ENCODE measurements at regions not wholly inside any gene's neighbourhood (a gene's known extent, or its start where the extent isn't known, plus 50 kb on each side); places are given as distances from the start of the nearest gene placed in this dataset.

DNA sequence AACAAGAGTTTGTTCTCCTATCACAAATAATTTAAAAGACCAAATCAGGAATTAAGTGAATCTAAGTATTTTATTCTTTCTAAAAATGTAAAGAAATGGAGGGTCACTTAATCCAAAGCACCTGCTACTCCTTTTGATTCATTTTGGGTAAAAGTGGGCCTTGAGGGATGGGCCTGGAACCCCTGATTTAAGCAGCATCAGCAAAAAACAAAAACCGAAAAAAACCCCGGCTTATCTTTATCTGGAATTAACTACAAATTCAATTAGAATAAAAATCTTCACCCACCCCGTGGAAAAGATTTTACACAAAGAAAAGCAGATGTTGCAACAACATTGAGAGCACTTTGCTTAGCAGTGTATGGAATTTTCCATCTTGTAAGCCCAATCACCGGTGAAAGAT lies 1018.2 kb downstream of the MCTP2 start:
- TF ChIP-seq, protein P1, sequence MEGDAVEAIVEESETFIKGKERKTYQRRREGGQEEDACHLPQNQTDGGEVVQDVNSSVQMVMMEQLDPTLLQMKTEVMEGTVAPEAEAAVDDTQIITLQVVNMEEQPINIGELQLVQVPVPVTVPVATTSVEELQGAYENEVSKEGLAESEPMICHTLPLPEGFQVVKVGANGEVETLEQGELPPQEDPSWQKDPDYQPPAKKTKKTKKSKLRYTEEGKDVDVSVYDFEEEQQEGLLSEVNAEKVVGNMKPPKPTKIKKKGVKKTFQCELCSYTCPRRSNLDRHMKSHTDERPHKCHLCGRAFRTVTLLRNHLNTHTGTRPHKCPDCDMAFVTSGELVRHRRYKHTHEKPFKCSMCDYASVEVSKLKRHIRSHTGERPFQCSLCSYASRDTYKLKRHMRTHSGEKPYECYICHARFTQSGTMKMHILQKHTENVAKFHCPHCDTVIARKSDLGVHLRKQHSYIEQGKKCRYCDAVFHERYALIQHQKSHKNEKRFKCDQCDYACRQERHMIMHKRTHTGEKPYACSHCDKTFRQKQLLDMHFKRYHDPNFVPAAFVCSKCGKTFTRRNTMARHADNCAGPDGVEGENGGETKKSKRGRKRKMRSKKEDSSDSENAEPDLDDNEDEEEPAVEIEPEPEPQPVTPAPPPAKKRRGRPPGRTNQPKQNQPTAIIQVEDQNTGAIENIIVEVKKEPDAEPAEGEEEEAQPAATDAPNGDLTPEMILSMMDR (IDR thresholded peaks at IDR 0.05; ENCODE audit: poor library complexity, severe bottlenecking) = no peak
- Histone ChIP-seq H3K4me1 (ENCODE audit: insufficient read depth, poor library complexity, severe bottlenecking) (peaks cover 21% of the 10 kb centered on the region), H3K27me3 (ENCODE audit: insufficient read depth, poor library complexity, severe bottlenecking) (no peaks in the 10 kb centered on the region), H3K27ac (ENCODE audit: poor library complexity, severe bottlenecking) (no peak overlapping the region), H3K4me3 (ENCODE audit: severe bottlenecking) (no peak overlapping the region), H3K9me3 (ENCODE audit: severe bottlenecking) (no peaks in the 10 kb centered on the region), H3K36me3 (ENCODE audit: low read depth) (no peaks in the 10 kb centered on the region)
- DNase-seq (ENCODE audit: low spot score) (no peak), ATAC-seq (ENCODE audit: low read depth) (no peak)

DNA sequence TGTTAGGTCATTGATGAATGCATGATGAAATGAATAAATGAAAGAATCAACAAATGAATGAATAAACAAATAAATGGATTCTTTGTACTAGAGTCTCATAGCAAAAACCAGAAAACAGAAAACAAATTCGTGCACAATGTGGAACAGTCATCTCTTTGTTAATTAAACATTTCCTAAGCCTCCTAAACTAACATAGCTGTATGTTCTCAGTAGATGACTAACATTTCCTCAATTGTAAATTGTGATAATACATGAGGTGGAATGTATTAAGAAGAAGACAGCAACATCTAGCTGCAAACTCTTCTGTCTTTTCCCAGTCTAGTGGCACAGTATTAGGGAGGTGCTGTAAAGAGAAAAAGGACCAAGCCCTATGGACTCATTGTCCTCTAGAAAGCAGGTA lies 1021.0 kb downstream of the MCTP2 start:
- Histone ChIP-seq H3K9me3 (ENCODE audit: severe bottlenecking) (no peaks in the 10 kb centered on the region), H3K27ac (ENCODE audit: poor library complexity, severe bottlenecking) (no peak overlapping the region), H3K36me3 (ENCODE audit: low read depth) (no peaks in the 10 kb centered on the region), H3K4me3 (ENCODE audit: severe bottlenecking) (no peak overlapping the region), H3K4me1 (ENCODE audit: insufficient read depth, poor library complexity, severe bottlenecking) (peaks cover 10% of the 10 kb centered on the region), H3K27me3 (ENCODE audit: insufficient read depth, poor library complexity, severe bottlenecking) (no peaks in the 10 kb centered on the region)
- ATAC-seq (ENCODE audit: low read depth) (peak; percentile 86), DNase-seq (ENCODE audit: low spot score) (no peak)
- TF ChIP-seq, protein P1 (IDR thresholded peaks at IDR 0.05; ENCODE audit: poor library complexity, severe bottlenecking) = peak; percentile 14

DNA sequence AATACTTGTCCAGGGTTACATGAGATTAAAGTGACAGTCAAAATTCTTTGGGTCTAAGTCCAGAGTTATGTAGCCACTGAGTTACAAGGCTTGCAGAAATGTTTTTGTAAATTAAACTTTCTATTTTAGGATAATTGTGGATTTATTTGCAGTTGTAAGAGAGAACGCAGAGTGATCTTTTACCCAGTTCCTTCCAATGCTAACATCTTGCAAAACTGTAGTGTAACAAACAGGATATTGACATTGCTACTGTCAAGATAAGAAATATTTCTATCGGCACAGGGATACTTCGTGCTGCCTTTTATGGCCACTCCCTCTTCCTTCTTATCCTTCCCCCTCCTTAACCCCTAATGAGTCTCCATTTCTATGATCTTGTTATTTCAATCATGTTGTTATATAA lies 1022.9 kb downstream of the MCTP2 start:
- Histone ChIP-seq H3K27ac (ENCODE audit: poor library complexity, severe bottlenecking) (no peak overlapping the region), H3K36me3 (ENCODE audit: low read depth) (no peaks in the 10 kb centered on the region), H3K4me1 (ENCODE audit: insufficient read depth, poor library complexity, severe bottlenecking) (peaks cover 6% of the 10 kb centered on the region), H3K9me3 (ENCODE audit: severe bottlenecking) (no peaks in the 10 kb centered on the region), H3K4me3 (ENCODE audit: severe bottlenecking) (no peak overlapping the region), H3K27me3 (ENCODE audit: insufficient read depth, poor library complexity, severe bottlenecking) (no peaks in the 10 kb centered on the region)
- ATAC-seq (ENCODE audit: low read depth) (no peak), DNase-seq (ENCODE audit: low spot score) (no peak)
- TF ChIP-seq, protein P1 (IDR thresholded peaks at IDR 0.05; ENCODE audit: poor library complexity, severe bottlenecking) = no peak

DNA sequence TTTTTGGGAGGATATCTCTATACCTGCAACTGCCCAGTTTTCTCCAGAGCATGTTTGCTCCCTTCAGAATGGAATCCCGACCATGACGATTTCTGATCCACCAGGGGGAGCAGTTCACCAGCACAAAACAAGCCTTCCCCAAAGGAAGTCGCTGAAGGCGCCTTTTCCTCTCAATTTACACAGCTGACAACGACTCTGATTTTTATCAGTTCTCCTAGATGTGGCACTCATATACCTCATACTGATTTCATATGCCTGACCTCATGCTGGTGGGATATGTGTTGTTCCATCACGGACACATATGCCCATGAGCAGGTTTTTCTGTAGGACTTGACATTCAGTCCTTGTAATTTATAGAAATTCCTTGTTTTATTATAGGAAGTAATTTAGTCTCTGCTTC lies 1028.2 kb downstream of the MCTP2 start:
- ATAC-seq (ENCODE audit: low read depth) = peak; percentile 75
- peaks cover 23% of the 10 kb centered on the region for H3K4me1 ChIP-seq (ENCODE audit: insufficient read depth, poor library complexity, severe bottlenecking)

DNA sequence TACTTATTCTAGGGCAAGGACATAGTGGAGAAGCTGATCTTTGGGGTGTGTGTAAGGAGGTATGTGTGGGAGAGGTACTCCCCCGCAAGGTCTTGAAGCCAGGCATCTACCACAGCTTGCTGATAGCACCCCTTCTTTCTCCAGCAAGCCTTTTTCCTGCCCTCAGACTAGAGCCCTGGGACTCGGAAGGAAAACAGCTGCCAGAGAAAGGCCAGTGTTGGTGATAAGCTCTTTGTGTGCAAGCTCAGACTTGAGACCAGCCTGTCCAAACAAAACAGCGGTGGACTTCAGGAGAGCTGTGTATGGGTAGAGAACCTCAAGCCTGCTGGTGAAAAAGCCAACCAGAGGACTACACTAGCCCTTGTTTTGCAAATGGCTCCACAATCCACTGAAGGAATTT lies 1028.6 kb downstream of the MCTP2 start:
- Histone ChIP-seq H3K27ac (ENCODE audit: poor library complexity, severe bottlenecking) (no peak overlapping the region), H3K4me3 (ENCODE audit: severe bottlenecking) (no peak overlapping the region), H3K36me3 (ENCODE audit: low read depth) (no peaks in the 10 kb centered on the region), H3K4me1 (ENCODE audit: insufficient read depth, poor library complexity, severe bottlenecking) (peaks cover 23% of the 10 kb centered on the region), H3K9me3 (ENCODE audit: severe bottlenecking) (no peaks in the 10 kb centered on the region), H3K27me3 (ENCODE audit: insufficient read depth, poor library complexity, severe bottlenecking) (no peaks in the 10 kb centered on the region)
- DNase-seq (ENCODE audit: low spot score) (no peak), ATAC-seq (ENCODE audit: low read depth) (peak; percentile 48)
- TF ChIP-seq, protein P1 (IDR thresholded peaks at IDR 0.05; ENCODE audit: poor library complexity, severe bottlenecking) = no peak

More for the DNA sequence above, 1028.2 kb downstream of the MCTP2 start:
- no peak for DNase-seq (ENCODE audit: low spot score)
- Histone ChIP-seq H3K9me3 (ENCODE audit: severe bottlenecking) (no peaks in the 10 kb centered on the region), H3K4me3 (ENCODE audit: severe bottlenecking) (no peak overlapping the region), H3K36me3 (ENCODE audit: low read depth) (no peaks in the 10 kb centered on the region), H3K27me3 (ENCODE audit: insufficient read depth, poor library complexity, severe bottlenecking) (no peaks in the 10 kb centered on the region), H3K27ac (ENCODE audit: poor library complexity, severe bottlenecking) (no peak overlapping the region)
- TF ChIP-seq, protein P1 (IDR thresholded peaks at IDR 0.05; ENCODE audit: poor library complexity, severe bottlenecking) = peak; percentile 99
